GF-D8 (cell line): ENCODE measurements at regions not wholly inside any gene's neighbourhood (a gene's known extent, or its start where the extent isn't known, plus 50 kb on each side); places are given as distances from the start of the nearest gene placed in this dataset.

Experiments
- DNase-seq: peaks from one replicate; lab custom pipeline; 2025; lab: John Stamatoyannopoulos, UW

- no peak for DNase-seq
Measured at GRCh38 chr20:60695226-60696000, 556.6 kb upstream of the CDH4 start.

- no peak for DNase-seq
Measured at GRCh38 chr20:60697252-60697651, 554.8 kb upstream of the CDH4 start.

- DNase-seq = no peak
Measured at GRCh38 chr20:60700728-60701127, 551.3 kb upstream of the CDH4 start.

GRCh38 chr20:60704147-60704546 lies 547.9 kb upstream of the CDH4 start:
- DNase-seq = no peak

GRCh38 chr20:60713396-60713795 lies 538.7 kb upstream of the CDH4 start:
- no peak for DNase-seq

- no peak for DNase-seq
Measured at GRCh38 chr20:60715172-60715571, 536.9 kb upstream of the CDH4 start.

GRCh38 chr20:60718743-60719480 lies 533.1 kb upstream of the CDH4 start:
- DNase-seq = no peak

GRCh38 chr20:60725311-60725906 lies 526.7 kb upstream of the CDH4 start:
- no peak for DNase-seq

GRCh38 chr20:60727425-60727824 lies 524.6 kb upstream of the CDH4 start:
- DNase-seq = no peak

- DNase-seq = no peak
Measured at GRCh38 chr20:60728705-60729104, 523.4 kb upstream of the CDH4 start.

GRCh38 chr20:60729135-60729900 lies 522.7 kb upstream of the CDH4 start:
- no peak for DNase-seq

- no peak for DNase-seq
Measured at GRCh38 chr20:60732322-60732721, 519.7 kb upstream of the CDH4 start.

GRCh38 chr20:60748086-60748485 lies 504.0 kb upstream of the CDH4 start:
- no peak for DNase-seq

GRCh38 chr20:60749804-60750602 lies 502.1 kb upstream of the CDH4 start:
- DNase-seq = no peak

GRCh38 chr20:60750909-60751308 lies 501.2 kb upstream of the CDH4 start:
- DNase-seq = no peak

- DNase-seq = no peak
Measured at GRCh38 chr20:60751826-60752225, 500.2 kb upstream of the CDH4 start.

GRCh38 chr20:60752741-60753420 lies 499.2 kb upstream of the CDH4 start:
- DNase-seq = no peak

- DNase-seq = no peak
Measured at GRCh38 chr20:60754856-60755255, 497.2 kb upstream of the CDH4 start.

- no peak for DNase-seq
Measured at GRCh38 chr20:60759651-60760050, 492.4 kb upstream of the CDH4 start.

GRCh38 chr20:60760256-60761000 lies 491.6 kb upstream of the CDH4 start:
- DNase-seq = no peak
